ENCODE measurements at regions not wholly inside any gene's neighbourhood (a gene's known extent, or its start where the extent isn't known, plus 50 kb on each side); places are given as distances from the start of the nearest gene placed in this dataset.

DNA sequence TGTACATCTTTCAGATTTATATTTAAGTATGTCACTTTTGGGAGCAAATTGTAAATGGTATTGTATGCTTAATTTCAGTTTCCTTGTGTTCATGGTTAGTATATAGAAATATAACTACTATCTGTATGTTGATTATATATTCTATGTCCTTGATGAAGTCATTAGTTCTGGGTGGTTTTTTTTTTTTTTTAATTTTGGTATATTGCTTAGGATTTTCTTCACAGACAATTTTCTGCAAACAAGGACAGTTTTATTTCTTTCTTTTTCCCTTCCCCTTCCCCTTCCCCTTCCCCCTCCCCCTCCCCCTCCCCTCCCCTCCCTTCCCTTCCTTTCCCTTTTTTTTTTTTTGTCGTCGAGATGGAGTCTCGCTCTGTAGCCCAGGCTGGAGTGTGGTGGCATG is 430.0 kb downstream of the TYW1 start:
- no peak for DNase-seq

DNA sequence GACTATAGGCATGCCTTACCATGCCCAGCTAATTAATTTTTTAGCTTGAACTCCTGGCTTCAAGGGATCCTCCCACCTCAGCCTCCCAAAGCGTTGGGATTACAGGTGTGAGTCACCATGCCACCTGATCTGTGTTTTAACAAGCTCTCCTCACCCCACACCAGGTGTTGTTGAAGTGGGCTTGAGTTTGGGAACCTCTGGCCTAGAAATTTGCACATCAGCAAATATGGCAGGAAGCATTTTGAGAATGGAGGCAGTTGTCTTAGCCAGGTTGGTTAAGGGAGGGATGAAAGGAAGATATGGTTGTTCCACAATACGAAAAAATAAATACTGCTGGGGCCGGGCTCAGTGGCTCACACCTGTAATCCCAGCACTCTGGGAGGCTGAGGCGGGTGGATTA is 433.1 kb downstream of the TYW1 start:
- no peak for DNase-seq

DNA sequence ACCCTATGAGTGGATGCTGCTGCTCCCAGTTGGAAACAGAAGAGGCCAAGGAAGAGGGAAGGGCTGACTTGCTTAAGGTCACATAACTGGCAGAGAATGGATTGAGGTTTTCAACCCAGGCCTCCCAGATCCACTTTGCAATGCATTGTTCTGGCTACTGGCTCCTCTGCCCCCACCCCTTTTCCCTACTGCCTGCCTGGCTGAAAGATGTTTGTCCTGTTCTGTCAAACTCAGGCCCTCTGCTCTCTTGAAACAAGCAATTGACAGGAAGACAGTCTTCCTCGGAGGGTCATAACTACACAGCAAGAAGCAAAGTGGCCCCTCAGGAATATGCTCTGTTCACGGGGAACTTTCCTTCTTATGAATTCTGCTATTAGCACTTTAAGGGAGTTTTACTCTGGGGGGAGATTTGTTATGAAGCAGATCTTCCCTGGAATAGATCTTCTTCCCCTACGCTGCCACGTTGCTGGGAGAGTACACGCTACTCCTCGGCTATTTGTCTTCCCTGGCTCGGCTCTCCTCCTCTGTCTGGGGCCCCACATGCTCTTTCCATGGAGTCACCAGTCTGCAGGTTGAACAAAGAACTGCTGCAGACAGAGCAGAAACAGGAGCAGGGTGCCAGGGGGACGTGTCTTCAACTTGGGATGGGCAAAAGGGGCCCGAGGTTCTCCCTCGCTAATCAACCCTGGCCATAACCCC is 436.1 kb downstream of the TYW1 start:
- no peak for DNase-seq

DNA sequence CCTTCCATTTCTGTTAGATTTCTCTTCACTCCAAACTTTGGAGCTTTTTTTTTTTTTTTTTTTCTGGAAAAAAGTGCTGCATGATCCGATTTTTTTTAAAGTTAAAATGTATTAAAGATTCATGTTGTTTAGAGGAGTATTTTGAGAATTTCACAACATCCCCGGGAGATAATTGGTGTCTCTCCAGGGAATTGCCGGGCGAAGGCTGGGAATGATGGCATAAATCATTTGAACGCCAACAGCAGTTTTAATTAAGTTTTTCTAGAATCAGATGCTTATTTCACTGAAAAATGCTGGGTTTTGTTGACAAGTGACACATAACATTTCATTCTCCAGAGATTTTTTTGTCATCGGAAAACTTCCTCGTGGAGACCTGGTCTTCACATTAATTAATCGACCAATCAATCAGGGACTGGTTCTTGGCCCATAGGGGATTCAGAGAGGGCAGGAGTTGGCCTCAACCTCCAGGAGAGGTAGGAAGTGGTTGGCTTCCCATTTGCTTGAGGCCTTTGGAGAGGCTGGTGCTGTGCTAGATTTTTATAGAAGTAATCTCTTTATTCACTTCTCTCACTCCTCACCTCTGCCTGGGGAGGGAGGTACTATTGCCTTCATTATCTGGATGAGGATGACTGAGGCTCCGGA is 439.4 kb downstream of the TYW1 start:
- DNase-seq: no peak

DNA sequence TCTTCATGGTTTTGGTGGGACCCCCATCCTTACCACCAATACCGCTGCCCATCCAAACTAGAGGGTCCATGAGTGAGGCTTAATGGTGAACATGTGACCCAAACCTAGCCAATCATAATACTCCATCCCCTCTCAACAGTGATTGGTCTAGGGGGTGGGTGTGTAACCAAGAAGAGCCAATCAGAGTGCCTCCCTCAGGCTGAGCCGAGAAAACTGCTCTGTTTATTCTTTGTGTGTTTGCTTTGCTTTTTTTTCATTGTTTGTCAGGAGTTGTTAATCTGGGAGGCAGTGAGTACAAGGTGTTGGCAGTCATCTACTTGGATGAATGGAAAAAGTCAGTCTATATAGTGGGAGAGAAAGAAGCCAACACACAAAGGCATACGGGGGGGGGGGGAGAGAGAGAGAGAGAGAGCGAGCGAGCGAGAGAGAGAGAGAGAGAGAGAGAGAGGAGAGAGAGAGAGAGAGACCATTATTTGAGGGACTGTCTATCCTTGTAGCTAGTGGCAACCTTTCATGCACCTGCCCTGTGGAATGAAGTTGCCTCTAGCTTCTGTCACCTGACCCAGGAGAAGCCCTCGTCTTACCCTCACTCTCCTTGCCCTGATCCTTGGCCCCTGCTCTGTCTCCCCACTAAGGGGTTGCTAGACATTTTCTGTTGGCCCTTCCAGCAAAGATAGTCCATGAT is 441.7 kb downstream of the TYW1 start:
- no peak for DNase-seq

DNA sequence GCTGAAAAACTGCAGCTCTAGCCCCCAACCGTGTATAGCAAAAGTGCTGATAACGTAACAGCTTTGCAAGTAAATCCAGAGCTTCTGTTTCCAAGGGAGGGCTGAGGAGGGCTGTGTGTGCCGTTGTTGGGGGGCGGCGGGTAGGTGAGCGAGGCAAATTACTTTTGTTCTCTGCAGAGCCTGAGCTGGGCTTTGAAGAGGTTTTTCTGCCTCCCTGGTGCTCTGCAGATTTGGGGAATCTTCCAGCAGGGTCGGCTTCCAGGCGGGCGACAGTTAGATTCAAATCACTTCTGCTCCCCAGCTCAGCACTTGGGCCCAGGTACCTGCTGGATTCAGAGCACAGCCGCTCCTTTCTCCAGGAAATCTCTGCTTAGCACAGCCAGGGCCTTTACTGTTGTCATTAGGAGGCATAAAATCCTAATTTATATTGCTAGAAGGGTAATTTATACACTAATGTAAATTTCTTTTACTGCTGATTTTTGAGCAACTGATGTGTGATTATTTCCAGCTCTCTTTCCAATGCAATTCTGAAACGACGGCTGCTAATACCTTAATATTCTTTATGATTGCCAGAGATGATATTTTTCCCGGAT is 442.4 kb downstream of the TYW1 start:
- no peak for DNase-seq

DNA sequence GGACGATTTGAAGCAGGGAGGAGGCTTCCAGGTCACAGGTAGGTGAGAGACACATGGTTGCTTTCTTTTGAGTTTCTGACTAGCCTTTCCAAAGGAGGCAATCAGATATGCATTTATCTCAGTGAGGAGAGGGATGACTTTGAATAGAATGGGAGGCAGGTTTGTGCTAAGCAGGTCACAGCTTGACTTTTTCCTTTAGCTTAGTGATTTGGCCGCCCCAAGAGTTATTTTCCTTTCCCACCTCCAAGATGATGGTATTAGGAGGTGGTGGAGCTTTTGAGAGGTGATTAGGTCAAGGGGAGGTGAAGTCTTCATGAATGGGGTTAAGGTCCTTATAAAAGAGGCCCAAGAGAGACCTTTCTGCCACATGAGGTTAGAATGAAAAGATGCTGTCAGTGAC is 443.7 kb downstream of the TYW1 start:
- DNase-seq: no peak

DNA sequence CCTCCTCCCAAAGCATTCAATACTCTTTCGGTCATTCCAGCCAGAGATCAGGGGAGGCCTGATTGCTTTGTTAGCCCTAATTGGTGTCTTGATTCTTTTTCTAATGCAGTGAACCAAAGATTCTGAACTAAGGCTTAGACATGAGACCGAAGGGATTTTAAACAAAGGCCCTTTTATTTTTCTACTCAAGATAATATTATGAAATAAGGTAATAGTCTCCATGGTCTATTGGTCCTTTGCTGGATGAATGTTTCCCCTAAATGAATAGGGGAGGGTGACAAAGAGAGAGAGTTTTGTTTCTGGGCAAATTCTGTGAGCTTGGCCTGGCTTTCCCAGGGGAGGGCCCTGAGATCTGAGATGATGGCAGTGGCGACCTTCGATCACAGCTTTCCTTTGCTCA is 449.1 kb downstream of the TYW1 start:
- no peak for DNase-seq

DNA sequence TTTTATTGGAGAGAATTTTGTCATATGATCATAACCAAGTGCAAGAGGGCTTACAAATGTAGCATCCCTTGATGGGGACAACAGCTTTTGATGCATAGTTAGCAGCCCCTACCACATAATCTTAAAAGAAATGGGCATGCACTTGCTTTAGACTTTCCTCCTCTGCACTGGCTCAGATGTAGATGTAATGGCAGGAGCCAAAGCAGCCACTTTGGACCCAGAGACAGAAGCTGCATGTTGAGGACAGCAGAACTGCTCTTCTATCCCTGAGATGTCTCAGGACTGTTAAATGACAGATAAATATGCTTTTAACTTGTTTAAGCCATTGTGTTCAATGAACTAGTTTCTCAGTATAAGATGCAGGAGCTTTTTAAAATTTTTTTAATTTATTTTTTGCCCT is 450.7 kb downstream of the TYW1 start:
- DNase-seq: no peak

DNA sequence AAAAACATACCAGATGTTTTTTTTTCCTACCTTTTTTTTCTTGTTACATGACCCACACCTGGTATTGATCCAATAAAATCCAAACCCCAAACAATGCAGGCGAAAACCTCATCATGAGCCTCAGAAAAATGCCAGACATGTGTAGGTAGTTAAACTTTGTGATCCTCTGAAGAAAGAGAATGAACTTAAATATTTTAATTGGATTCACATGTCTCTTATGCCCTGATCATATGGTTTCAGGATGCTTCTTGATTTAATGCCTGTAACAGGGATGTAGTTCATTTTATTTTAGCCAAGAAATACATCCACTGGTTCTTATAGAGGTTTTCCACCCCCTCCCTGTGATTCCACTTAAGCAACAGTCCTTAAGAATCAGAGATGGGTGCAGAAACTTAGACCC is 451.6 kb downstream of the TYW1 start:
- no peak for DNase-seq

DNA sequence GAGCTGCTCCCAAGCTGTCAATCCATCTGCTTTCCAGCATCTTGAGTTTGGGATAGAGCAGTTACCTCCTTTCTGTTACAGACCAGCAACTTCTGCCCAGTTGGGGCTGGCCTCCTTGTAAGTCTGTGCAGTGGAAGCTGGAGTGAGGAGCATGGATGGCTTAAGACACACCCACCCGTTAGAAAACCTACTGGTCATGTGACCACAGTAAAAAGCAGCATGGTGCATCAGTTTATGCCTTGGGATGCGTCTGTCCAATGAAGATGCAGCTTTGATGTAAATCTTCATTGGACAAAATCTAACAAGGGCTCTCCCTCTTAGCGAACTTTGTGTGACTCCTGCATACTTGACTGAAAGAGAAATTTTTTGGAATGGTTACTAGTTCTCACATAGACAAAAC is 453.5 kb downstream of the TYW1 start:
- no peak for DNase-seq

DNA sequence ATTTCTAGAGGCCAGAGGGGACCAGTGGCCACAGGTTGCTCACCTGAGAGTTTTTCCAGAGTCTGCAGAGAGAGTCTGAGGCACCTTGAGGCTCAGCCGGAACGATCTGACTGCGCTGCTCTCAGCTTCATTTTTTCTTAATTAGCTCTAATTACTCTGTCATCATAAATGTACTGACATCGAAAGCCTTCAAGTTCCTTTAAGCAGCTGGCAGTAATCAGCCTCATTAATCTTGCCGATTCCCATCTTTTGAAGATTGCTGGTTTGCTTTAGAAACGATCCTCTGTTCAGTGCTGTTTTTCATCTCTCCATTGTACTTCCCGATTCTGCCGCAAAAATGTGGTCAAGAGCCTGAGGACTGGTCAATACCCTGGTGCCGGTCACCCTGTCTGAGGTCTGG is 454.7 kb downstream of the TYW1 start:
- DNase-seq: no peak

DNA sequence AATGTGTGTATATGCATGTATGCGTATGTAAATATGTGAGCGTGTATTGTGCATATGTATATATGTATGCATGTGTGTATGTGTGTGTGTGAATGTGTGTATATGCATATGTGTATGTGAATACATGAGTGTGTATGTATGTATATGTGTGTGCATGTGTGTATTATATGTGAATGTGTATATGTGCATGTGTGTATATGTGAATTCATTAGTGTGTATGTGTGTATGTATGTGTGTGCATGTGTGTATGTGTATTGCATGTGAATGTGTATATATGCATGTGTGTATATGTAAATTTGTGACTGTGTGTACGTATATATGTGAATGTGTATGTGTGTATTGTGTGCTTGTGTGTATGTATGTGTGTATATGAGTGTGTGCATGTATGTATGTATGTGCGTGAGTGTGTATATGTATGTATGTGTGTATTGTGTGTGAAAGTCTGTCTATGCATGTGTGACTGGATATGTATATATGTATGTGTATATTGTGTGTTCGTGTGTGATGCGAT is 455.9 kb downstream of the TYW1 start:
- no peak for DNase-seq

DNA sequence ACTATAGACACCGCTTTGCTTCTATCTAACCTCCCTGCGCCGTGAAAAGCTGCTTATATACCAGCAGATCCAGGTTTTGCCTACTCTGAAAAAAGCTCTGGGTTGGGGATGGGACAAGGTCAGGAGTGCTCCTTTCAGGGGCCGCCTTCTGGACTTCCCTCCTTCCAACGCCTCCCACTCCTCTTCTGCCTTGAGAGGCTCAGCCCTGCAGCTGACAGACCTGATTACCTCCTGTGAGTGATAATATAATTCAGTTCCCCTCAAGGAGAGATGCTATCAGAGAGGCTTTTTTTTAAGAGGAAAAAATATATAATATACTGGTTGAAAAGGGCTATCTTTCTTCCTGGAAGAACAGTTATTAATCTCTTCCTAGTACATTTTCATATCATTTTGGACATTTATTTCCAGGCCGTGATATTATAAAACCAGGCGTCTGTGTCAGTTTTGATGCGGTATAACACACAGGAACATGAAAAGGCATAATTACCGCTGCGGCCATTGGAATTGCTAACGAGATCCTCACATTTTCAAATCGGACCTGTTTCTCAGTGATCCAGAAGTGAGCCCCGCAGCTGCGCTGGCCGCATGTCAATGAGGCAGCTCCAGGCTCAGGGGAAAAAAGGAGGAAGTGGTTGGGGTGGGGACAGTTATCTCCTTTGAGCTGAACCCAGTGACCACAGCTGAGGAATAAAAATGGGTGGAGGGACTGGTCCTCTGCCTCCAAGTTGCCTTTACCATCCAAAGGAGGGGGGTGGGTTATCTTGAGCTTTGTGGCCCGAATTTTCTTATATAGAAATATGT is 457.1 kb downstream of the TYW1 start:
- DNase-seq: no peak

DNA sequence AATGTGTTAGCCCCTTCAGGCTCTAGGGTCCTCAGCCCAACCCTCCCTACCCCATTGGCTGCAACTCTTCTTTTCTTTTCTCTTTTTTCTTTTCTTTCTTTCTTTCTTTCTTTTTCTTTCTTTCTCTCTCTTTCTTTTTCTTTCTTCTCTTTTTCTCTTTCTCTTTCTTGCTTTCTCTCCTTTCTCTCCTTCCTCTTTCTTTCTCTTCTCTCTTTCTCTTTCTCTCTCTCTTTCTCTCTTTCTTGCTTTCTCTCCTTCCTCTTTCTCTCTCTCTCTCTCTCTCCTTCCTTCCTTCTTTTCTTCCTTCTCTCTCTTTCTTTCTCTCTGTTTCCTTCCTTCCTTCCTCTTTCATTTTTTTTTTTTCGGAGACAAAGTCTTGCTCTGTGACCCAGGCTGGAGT is 458.9 kb downstream of the TYW1 start:
- DNase-seq: no peak

DNA sequence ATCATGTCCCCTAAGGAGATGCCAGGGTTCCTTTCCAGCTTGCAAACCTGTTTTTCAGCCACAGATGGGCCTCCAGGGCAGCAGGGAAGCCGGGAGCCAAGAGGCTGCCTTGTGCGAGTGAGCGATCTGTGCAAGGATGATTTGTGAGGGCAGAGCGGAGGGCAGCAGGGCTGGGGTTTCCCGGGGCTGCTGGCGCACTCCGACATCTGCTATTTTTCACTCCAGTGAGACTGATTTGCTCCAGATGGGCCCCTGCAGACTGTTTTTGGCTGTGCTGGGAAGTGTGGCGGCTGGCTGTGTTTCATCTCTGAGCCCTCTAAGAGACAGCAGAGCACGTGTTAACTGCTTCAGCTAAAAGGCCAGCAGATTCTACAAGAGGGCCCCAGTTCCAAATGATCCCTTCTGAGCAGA is 466.2 kb downstream of the TYW1 start:
- peak; percentile 83 for DNase-seq

DNA sequence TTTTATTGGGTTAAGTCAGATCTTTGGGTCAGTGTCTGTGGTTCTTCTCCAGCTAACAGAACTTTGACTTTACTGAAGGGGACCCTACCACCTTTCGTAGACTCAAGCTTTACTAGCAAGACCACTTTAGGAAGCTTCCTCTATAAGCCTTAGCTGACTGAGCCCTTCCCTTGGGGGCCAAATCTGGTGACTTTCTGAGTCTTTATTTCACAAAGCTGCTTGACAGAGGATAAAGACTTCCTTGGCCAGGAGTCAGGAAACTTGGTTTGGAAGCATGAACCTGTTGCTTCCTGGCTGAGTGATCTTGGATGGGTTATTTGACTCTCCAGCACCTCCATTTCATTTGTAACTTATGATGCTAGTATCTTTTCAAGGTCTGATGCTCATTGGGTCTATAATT is 466.7 kb downstream of the TYW1 start:
- no peak for DNase-seq

DNA sequence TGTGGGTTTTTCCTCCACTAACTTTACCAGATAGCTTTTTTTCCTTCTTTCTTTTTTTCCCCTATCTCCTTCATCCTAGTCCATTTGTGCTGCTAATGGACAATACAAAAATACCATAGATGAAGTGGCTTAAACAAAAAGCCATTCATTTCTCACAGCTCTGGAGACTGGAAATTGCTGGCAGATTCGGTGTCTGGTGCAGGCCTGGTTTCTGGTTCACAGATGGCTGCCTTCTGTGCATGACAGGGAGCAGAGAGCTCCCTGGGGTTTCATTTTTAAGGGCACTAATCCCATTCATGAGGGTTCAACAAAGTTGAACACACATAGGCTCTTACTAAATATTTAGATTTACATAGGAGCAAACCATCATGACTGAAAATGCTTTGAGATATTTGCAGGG is 467.4 kb downstream of the TYW1 start:
- no peak for DNase-seq

DNA sequence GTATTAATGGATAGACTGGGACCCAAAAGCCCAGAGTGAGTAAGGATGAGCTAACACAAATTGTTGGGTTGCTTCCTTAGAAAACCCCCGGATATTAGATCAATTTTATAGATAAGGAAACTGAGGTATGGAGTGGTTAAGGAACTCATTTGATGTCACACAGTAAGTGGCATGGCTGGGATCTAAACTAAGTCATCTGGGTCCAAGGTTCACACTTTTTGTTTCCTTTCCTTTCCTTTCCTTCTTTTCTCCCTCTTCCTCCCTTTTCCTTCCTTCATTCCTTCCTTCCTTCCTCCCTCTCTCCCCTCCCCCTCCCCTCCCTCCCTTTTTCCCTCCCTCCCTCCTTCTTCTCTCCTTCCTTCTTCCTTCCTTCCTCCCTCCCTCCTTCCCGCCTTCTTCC is 469.5 kb downstream of the TYW1 start:
- no peak for DNase-seq

DNA sequence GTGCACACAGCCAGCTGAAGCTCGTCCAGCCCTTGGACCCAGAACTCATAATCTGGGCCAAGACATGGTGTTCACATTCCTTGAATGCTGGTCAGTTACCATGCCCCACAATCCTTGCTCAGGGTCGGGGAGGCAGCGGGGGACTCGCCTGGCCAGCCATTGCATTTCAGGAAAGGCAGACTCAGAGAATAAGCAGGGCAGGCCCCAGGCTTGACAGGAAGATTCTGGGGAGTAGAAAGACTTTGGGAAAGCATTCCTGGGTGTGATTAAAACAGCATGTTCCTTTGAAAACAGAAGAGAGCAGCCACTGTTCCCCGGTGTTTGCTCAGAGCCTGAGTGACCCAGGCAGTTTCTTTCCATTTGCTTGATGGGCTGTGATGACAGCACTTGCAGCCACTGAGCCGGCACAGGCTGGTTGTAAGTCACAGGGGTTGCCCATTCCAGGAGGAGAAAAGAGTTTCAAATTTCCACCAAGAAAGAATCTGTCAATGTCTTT is 473.7 kb downstream of the TYW1 start:
- DNase-seq: peak; percentile 68

DNA sequence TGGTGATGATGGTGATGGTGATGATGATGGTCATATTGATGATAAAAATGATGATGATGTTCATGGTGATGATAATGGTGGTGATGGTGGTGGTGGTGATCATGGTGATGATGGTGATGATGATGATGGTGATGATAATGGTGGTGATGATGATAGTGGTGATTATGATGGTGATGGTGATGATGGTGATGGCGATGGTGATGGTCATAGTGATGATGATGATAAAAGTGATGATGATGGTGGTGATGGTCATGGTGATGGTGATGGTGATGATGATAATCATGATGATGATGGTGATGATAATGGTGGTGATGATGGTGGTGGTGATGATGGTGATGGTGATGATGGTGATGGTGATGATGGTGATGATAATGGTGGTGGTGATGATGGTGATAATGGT is 478.7 kb downstream of the TYW1 start:
- no peak for DNase-seq

DNA sequence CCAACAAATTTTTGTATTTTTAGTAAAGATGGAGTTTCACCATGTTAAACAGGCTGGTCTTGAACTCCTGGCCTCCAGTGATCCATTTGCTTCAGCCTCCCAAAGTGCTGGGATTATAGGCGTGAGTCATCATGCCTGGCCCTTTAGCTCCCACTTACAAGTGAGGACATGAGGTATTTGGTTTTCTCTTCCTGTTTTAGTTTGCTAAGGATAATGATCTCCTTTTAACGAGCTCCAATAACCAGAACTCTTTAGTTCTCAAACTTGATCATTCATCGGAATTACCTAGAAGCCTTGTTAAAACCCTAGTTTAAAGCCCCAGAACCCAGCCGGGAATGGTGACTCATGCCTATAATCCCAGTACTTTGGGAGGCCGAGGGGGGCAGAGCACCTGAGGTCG is 481.4 kb downstream of the TYW1 start:
- peak; percentile 77 for DNase-seq

DNA sequence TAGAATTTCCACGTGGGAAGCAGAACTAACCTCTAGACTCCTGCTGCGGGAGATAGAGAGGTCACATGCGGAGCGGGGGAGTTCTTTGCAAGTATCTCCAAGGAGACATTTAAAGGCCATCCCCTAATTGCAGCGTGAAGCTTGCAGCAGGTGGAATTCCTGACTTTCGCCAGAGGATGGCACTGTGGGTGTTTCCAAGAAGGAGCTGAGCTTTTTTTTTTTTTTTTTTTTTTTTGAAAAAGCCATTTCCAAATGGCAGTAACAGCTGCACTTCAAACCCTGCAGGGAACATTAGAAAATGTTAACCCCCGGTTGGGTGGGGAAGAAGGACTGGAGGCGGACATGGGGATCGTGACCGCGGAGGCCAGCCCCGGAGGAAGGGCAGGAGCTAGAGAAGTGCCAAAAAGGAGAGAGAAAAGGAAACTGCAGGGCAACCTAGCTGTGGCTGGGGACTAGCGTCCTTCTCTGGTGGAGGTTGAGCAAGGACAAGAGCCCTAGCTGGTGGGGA is 487.7 kb downstream of the TYW1 start:
- peak; percentile 81 for DNase-seq

Data from islet precursor cell (in vitro differentiated cells).